ENCODE measurements at regions not wholly inside any gene's neighbourhood (a gene's known extent, or its start where the extent isn't known, plus 50 kb on each side); places are given as distances from the start of the nearest gene placed in this dataset.

GRCh38 chrX:80354966-80355465 lies 65.2 kb upstream of the TENT5D start:
- Histone ChIP-seq H3K27me3 (ENCODE audit: control insufficient read depth, insufficient read depth, low read length) (no peaks in the 10 kb centered on the region), H3K36me3 (ENCODE audit: control insufficient read depth, insufficient read depth, low read length) (no peaks in the 10 kb centered on the region), H3K4me1 (ENCODE audit: control insufficient read depth, insufficient read depth, low read length) (no peaks in the 10 kb centered on the region), H3K9me3 (ENCODE audit: control insufficient read depth, insufficient read depth, low read length) (no peaks in the 10 kb centered on the region), H3K27ac (ENCODE audit: low read depth, low read length) (no peak overlapping the region), H3K4me3 (ENCODE audit: low read depth, low read length) (no peak overlapping the region)
- WGBS (ENCODE audit: insufficient coverage) = 56% methylated on average over 4 of the region's 4 CpGs
- no peak for DNase-seq (ENCODE audit: low read depth in 4 of 6, low spot score in 6 of 6)

Measured in spinal cord (tissue), 9 donors.